NCI-H69 (cell line): ENCODE measurements at regions not wholly inside any gene's neighbourhood (a gene's known extent, or its start where the extent isn't known, plus 50 kb on each side); places are given as distances from the start of the nearest gene placed in this dataset.
"Not testable (repeated sequence)": the region's sequence is repeated elsewhere in the genome, so short reads cannot be mapped to it uniquely, and the experiment has no call there.

Source experiments
- DNase-seq: peaks from one replicate; lab custom pipeline; 2025; lab: John Stamatoyannopoulos, UW

DNA sequence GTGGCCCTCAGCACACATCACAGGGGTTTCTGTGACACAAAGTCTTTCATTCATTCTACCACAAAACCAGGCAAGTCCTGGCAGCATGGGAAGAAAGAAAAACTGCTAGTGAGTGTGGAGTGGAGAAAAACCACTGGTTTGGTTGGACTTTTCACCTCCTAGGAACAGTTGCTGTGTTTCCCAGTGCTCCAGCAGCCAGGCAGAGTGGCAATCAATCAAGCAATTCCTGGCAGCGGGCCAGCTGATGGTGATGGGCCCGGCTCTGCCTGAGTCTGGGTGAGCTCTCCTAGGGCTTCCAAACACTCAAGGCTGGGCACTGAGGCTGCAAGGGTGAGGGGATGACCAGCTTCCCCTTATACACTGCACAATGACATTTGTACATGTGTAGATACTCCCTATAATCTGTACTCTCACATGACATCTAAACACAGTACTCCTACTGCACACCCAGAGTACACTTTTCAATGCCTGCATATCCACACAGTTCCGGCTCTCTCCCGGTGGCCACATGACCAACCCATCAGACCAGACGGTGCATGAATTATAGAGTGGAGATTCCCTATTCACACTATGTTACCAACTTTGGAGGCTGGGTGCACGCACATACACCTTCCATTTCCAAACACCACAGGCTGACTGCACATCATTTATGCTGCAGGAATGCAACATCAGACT lies 156.6 kb downstream of the UNC5CL start:
- peak; percentile 77 for DNase-seq

DNA sequence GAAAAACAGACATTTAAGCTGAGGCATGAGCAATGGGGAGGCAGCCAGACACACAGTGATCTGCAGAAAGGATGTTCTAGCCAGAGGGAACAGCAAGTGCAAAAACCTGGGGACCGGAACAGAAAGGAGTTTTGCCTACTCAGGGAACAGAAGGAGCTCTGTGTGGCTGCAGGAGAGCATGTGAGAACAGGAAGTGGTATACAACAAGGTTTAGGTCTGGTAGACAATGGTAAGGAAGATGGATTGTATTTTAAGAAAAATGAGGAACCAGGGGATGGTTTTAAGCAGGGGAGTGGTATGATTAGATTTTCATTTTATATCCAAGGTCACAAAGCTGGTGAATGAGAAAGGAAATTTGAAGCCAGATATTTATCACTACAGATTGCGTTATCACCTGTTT lies 157.5 kb downstream of the UNC5CL start:
- peak; percentile 14 for DNase-seq

- peak; percentile 61 for DNase-seq
These were observed 158.1 kb downstream of the UNC5CL start for GRCh38 chr6:40880906-40881305.

DNA sequence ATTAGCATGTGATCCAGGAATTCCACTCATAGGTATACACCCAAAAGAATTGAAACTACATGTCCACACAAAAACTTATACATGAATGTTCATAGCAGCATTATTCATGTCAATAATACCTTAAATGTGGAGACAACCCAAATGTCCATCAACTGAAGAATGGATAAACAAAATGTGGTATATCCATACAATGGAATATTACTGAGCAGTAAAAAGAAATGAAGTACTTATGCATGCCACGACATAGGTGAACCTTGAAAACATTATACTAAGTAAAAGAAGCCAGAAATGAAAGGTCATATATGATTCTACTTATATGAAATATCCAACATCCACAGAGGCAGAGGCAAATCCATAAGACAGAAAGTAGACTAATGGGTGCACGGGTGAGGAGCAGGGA lies 159.9 kb downstream of the UNC5CL start:
- no peak for DNase-seq

GRCh38 chr6:40877362-40877761 lies 161.7 kb downstream of the UNC5CL start:
- no peak for DNase-seq

- no peak for DNase-seq
These were observed 162.7 kb downstream of the UNC5CL start for GRCh38 chr6:40876336-40876735.

DNA sequence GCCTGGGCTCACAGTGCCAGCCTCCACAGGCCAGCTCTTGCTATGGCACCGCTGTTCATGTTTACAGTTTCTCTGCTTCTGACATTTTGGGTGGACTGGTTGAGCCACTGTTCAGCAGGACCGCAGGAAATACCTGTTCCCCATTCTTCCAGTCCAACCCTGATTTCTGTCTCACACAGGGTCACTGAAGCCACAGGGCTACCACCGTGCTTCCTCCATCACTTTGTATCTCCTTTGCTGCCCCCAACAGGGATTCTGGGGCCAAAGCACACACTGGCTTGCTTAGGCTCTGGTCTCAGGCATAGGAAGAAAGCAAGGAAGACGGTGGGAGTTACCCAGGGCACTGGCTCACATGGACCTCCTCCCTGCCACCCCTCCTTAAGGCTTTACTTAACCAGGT lies 164.5 kb downstream of the UNC5CL start:
- peak; percentile 66 for DNase-seq

GRCh38 chr6:40871424-40871823 lies 167.6 kb downstream of the UNC5CL start:
- DNase-seq: peak; percentile 50

- not testable (repeated sequence) for DNase-seq
These were observed 170.7 kb downstream of the UNC5CL start for GRCh38 chr6:40868089-40868865.

DNA sequence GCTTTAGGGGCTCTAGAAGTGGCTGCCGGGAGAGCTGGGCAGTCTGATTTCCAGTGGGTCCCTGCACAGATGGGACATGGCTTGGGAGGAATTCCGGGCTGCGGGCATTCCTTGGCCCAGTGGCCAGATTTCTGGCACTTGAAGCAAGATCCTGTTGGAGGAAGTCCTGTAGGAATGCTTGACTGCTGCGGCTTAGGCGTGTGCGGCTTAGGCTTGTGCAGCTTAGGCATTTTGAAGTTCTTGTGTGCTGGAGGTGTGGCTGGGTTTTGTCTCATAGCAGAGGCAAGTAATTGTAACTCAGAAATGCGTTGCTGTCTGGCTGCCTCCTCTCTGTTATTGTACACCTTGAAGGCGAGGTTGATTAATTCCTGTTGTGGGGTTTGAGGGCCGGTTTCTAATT lies 171.5 kb downstream of the UNC5CL start:
- not testable (repeated sequence) for DNase-seq

DNA sequence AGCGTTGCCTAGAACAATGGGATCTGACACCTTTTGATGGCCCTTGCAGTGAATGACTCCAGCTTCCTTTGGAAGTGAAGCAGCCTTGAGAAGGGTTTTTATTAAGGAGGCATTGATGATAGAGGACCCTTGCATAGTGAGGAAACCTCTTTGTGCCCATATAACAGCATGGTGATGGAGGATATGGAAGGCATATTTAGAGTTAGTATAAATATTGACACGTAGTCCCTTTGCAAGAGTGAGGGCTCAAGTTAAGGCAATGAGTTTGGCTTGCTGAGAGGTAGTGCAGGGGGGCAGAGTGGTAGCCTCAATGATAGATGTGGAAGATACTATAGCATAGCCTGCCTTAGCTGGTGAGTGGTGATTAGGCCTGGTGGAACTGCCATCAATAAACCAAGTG lies 173.8 kb downstream of the UNC5CL start:
- not testable (repeated sequence) for DNase-seq

DNA sequence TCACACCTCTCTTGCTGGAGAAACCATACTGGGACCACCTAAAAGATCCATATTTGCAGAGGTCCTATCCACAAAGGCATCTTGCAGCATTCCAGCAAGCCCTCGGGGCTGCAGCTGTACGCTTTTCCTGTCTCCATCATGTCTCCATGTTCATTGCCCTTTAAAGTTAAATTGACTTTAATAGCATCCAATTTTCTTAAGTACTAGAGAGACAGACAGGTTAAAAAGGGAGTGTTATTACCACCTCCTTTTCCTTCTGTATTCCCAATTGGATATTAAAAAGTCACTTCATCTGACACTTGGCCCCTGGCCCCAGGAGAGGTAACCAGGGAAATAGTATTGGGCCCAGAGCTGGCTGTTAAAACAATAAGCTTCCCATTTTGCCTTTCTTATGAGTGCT lies 178.6 kb downstream of the UNC5CL start:
- peak; percentile 59 for DNase-seq

DNA sequence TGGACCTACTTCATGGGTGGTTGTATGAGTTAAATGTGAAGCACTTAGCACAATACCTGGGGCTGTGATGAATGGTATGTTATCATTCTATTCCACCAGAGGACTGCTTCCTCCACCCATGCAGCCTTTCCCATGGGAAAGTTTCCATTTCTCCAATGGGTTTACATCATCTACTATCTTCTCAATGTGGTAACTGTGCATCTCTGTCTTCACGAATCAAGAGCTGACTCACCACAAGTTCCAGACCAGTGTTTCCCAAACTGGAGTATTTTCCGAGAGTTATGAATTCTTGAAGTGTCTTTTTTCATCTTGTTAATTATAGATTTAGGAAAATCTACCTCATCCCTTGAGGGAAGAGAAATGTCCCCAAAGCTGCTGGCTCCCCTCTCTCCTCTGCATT lies 182.8 kb downstream of the UNC5CL start:
- no peak for DNase-seq

DNA sequence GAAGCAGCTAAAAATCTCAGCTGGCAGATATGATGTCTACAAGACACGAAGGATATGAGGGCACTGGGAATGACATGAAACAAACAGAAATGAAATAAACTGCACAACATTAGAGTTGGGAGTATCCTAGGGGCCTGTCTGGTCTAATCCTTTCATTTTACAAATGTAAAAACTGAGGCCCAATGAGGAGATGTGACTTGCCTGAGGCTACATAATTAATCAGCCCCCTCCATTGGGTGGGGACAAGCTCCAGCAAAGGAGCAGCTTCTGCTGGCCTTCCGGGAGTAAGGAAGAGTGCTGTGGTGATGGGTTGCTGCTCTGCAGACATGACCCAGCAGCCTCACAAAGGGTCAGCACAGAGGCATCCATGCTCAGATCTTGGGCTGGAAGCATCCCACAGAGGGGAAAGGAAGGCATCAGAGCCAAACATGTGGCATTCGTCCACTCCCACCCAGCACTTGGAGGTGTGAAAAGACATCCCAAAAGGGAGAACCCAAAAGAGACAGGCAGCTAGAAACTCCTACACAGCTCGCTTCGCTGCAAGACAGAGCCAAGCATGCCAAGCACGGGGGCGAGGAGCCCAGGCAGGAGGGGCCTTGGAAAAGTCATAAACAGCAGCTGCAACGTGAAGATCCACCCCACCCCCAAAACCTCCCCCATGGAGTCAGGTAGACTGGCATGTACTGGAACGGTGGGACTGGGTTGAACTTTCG lies 183.7 kb downstream of the UNC5CL start:
- DNase-seq: no peak

- DNase-seq: no peak
These were observed 184.4 kb downstream of the UNC5CL start for GRCh38 chr6:40854592-40854991.

DNA sequence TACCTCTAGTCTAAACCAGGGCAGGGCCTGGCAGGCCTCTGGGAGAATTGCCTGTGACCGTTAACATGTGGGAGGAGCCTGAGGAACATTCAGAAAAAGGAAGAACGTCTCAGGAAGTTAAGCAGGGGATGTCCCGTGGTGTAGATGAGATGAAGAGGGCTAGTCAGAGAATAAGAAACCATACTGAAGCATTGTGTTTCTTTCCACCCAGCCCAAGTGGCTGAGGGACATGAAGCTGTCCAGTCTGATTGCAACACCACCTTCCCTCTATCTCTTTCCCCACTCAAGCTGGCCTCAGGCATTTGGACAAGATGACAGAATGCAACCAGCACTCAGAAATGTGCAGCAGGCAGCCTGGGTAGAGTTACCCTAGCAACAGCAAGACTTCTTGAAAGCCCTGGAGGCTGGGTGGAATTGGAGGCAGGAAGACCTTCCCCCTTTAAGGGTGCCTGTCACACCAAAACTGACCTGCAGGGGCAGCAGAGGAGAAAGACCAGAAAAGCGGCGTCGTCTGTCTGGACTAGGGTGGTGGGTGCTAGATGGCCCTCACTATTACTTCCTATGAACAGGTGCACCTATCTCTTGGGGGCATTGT lies 186.1 kb downstream of the UNC5CL start:
- peak; percentile 74 for DNase-seq

GRCh38 chr6:40849546-40849945 lies 189.5 kb downstream of the UNC5CL start:
- DNase-seq: peak; percentile 46

- peak; percentile 92 for DNase-seq
These were observed 190.0 kb downstream of the UNC5CL start for GRCh38 chr6:40848868-40849514.

GRCh38 chr6:40848038-40848437 lies 191.0 kb downstream of the UNC5CL start:
- no peak for DNase-seq

- peak; percentile 48 for DNase-seq
These were observed 193.5 kb downstream of the UNC5CL start for GRCh38 chr6:40845553-40845952.

GRCh38 chr6:40844246-40844645 lies 194.8 kb downstream of the UNC5CL start:
- peak; percentile 47 for DNase-seq

- no peak for DNase-seq
These were observed 197.3 kb downstream of the UNC5CL start for GRCh38 chr6:40841721-40842120.
